GM10248 (cell line): ENCODE measurements at regions not wholly inside any gene's neighbourhood (a gene's known extent, or its start where the extent isn't known, plus 50 kb on each side); places are given as distances from the start of the nearest gene placed in this dataset.
"Not testable (repeated sequence)": the region's sequence is repeated elsewhere in the genome, so short reads cannot be mapped to it uniquely, and the experiment has no call there.

Experiments
- CTCF ChIA-PET: fragments of 300-600 bp; sonication (Branson Sonifier 250); formaldehyde crosslinking; extraction: SDS; loops from one replicate; lab custom pipeline; 2021; ENCODE audit warnings: antibody characterized with exemption; lab: Yijun Ruan, JAX
- POLR2A ChIA-PET: fragments of 350-650 bp; sonication (Branson Sonifier 250); formaldehyde crosslinking; extraction: SDS; loops from one replicate; lab custom pipeline; 2020; ENCODE audit warnings: antibody characterized with exemption; lab: Yijun Ruan, JAX
- DNase-seq: peaks from one replicate; pipeline ENCODE4 v3.0.0; 2012; ENCODE audit errors: extremely low spot score
- CTCF ChIP-seq: IDR thresholded peaks from 2 replicates; pipeline ENCODE4 v1.5.1; 2012; ENCODE audit warnings: mild to moderate bottlenecking, low read depth; ENCODE audit errors: extremely low read depth, missing control alignments, control extremely low read depth

DNA sequence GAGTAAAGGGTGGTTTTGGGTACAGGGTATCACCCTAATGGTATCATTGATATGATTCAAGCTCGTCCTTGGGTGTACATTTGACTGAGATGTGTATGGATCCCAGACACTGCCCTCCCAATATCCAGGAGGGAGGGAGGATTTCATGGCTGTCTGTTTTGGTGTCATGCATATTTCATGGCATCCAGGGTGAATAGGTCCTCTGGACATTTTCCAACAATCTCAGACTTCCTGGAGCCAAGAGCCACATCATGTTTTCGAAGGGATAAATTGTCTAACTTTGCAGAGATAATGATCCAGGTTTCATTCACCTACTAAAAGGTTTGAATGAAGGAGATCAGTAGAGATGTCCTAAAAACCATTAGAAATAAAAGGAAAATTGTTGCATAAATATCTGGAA, 431.9 kb downstream of the SHISA9 start:
- no peak for TF ChIP-seq CTCF
- no peak for DNase-seq
- POLR2A ChIA-PET, result no interaction called here
- CTCF ChIA-PET, result interaction anchor here (0.8 to 1.1 kb wide), 3 partner anchors 11 to 12 kb away, joined by 3 to 4 read pairs (median 3); no protein-coding TSS in a partner anchor

DNA sequence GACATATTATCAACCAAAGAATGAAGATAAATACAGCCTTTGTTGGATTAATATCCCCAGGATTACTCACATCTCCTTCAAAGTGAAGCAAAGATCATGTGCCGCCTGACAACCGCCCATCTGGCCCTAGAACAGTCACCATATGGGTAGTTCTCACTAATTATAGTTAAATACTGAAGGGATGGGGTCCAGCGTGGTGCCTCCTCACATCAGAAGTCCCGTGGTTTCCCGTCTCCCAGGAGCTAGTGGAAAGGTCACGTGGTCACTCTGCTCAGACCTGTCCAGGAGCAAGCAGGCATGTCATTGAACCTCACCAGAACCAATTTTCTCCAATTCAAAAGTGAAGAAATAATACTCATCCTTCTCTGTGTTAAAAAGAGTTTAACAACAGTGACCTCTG, 434.5 kb downstream of the SHISA9 start:
- ChIA-PET POLR2A (no interaction called here), CTCF (no interaction called here)
- TF ChIP-seq CTCF, result no peak
- no peak for DNase-seq

DNA sequence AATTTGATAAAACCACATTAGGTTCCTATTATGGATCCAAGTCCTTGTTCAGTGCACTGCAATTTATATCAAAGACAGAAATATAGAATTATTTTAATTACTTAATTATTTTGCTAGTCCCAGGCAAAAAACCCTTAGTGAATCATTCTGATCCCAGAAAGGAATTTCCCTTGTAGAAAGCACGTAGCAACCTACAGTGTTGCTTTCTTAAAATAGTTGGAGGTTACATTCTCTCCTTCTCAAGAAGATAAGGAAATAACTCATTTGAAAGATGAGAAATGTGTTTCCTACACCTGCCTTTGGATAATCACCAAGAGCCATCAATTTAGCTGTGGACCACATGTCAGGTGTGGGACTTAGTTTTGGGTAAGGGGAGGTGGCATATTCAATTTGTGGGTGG, 434.9 kb downstream of the SHISA9 start:
- POLR2A ChIA-PET, result no interaction called here
- CTCF ChIA-PET, result no interaction called here
- no peak for DNase-seq
- TF ChIP-seq CTCF, result no peak

DNA sequence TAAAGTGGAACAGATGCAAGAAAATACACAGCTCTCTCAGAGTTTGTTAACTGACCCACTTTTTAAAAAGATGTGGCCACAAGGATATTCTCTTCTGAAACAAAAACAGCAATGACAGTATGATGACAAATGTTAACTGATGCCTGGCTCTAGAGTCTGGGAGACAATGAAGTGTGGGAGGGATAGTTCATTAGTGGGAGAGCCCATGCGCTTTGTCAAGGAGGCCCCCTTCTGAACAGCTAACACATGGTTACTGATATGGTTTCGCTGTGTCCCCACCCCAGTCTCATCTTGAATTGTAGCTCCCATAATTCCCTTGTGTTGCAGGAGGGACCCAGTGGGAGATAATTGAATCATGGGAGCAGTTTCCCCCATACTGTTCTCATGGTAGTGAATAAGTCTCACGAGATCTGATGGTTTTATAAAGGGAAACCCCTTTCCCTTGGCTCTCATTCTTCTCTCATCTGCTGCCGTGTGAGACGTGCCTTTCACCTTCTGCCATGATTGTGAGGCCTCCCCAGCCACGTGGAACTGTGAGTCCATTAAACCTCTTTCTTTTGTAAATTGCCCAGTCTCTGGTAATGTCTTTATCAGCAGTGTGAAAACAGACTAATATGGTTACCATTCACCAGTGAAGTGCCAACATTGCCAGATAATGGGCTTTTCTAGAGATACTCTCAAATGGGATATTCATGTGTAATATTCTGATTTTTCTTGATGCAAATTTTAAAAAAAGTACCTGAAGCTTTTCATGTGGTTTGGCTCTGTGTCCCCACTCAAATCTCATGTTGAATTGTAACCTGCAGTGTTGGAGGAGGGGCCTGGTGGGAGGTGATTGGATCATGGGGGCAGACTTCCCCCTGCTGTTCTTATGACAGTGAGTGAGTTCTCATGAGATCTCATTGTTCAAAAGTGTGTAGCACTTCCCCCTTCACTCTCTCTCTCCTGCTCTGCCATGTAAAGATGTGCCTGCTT, 435.8 kb downstream of the SHISA9 start:
- CTCF ChIA-PET, result interaction anchor here (0.7 kb wide), 1 partner anchor 21 kb away, joined by 3 read pairs; no protein-coding TSS in a partner anchor
- DNase-seq, POLR2A ChIA-PET: not testable (repeated sequence)

GRCh38 chr16:13338044-13338443, 436.6 kb downstream of the SHISA9 start:
- POLR2A ChIA-PET, result no interaction called here
- no peak for TF ChIP-seq CTCF
- DNase-seq, result no peak
- CTCF ChIA-PET, result interaction anchor here (0.7 to 1.6 kb wide), 2 partner anchors 11 to 20 kb away, joined by 3 read pairs; no protein-coding TSS in a partner anchor

- POLR2A ChIA-PET, result no interaction called here
- no peak for DNase-seq
- CTCF ChIA-PET, result no interaction called here
- no peak for TF ChIP-seq CTCF
Measured at GRCh38 chr16:13342675-13343074, 441.3 kb downstream of the SHISA9 start.

DNA sequence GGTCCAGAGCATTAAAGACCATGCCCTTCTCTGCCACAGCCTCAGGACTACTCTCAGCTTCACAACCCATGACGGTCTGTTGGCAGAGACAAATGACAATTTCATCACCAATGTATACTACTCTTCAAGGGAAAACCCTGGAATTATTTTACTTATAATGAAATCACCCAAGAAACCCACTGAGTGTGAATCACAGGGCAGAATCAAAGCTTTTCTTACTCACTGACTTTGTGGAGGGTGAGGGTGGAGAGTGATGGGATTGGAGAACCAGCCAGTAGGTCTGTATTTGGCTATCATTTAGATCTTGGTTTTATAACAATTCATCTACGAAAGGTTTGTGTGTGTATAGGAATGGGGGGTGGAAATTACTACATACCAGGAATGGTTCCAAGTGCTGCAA, 442.6 kb downstream of the SHISA9 start:
- no peak for TF ChIP-seq CTCF
- CTCF ChIA-PET, result interaction anchor here (0.8 kb wide), 1 partner anchor 34 kb away, joined by 3 read pairs; no protein-coding TSS in a partner anchor
- no peak for DNase-seq
- POLR2A ChIA-PET, result no interaction called here
